Mucosa of descending colon (tissue), 3 donors: ENCODE measurements at regions not wholly inside any gene's neighbourhood (a gene's known extent, or its start where the extent isn't known, plus 50 kb on each side); places are given as distances from the start of the nearest gene placed in this dataset.

Source experiments
- ATAC-seq: fragments of 200-7000 bp; cut with Tn5 transposase; one replicate; pipeline ENCODE4 v1.9.1; 2020; ENCODE audit warnings: mild to moderate bottlenecking, moderate library complexity
- DNase-seq, 3 donors: peaks; one replicate each; pipeline ENCODE4 v3.0.0-alpha.2; 2020
- H3K36me3 ChIP-seq: fragments of 200-600 bp; one replicate; pipeline ENCODE4 v1.8.0; 2021; ENCODE audit warnings: low read depth, mild to moderate bottlenecking
- H3K4me1 ChIP-seq: fragments of 200-600 bp; one replicate; pipeline ENCODE4 v1.8.0; 2021; ENCODE audit warnings: low read depth, mild to moderate bottlenecking
- H3K4me3 ChIP-seq: fragments of 200-600 bp; one replicate; pipeline ENCODE4 v1.8.0; 2021; ENCODE audit warnings: mild to moderate bottlenecking
- H3K9me3 ChIP-seq: fragments of 200-600 bp; one replicate; pipeline ENCODE4 v1.8.0; 2021; ENCODE audit warnings: mild to moderate bottlenecking
- intact Hi-C, 2 donors: fragments of 100-400 bp; cut with DNase I in 1 of 2; cut with micrococcal nuclease in 1 of 2; formaldehyde crosslinking; loops; one replicate each; pipeline versions ENCODE4 v1.11.0 to v1.11.1; 2022; cut with DNase I, micrococcal nuclease
- TF ChIP-seq, protein P1 (sequence below): fragments of 200-600 bp; IDR thresholded peaks from one replicate; pipeline ENCODE4 v1.8.0; 2022; ENCODE audit warnings: antibody characterized with exemption, mild to moderate bottlenecking
- donor health status: DM: no; HTN: no; CAD: no; lungs with moderate emphysema.
- donor health status: DM: no; HTN: no; CAD: no.
- donor health status: DM: no; HTN: yes; CAD: no.

DNA sequence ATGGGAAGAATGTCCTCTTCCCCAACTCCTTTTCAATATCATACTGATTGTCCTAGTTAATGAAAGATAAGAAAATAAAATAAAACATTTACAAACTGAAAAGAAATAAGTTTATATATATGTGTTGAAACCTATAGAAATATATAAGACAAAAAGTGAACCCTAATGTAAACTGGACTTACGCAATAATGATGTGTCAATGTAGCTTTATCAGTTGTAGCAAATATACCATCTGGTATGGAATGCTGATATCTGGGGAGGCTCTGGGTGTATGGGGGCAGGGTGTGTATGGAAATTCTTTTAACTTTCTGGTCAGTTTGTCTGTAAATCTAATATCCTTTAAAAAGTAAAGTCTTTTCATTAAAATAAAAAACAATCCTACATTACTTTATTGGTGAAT, 603.9 kb downstream of the DMRTA1 start:
- no peaks in the 10 kb centered on the region for H3K9me3 ChIP-seq
- ATAC-seq = no peak
- intact Hi-C loops = no loop called here
- no peak overlapping the region for H3K4me3 ChIP-seq
- DNase-seq = no peak
- TF ChIP-seq, protein P1, sequence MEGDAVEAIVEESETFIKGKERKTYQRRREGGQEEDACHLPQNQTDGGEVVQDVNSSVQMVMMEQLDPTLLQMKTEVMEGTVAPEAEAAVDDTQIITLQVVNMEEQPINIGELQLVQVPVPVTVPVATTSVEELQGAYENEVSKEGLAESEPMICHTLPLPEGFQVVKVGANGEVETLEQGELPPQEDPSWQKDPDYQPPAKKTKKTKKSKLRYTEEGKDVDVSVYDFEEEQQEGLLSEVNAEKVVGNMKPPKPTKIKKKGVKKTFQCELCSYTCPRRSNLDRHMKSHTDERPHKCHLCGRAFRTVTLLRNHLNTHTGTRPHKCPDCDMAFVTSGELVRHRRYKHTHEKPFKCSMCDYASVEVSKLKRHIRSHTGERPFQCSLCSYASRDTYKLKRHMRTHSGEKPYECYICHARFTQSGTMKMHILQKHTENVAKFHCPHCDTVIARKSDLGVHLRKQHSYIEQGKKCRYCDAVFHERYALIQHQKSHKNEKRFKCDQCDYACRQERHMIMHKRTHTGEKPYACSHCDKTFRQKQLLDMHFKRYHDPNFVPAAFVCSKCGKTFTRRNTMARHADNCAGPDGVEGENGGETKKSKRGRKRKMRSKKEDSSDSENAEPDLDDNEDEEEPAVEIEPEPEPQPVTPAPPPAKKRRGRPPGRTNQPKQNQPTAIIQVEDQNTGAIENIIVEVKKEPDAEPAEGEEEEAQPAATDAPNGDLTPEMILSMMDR = no peak
- no peaks in the 10 kb centered on the region for H3K4me1 ChIP-seq
- no peaks in the 10 kb centered on the region for H3K36me3 ChIP-seq

DNA sequence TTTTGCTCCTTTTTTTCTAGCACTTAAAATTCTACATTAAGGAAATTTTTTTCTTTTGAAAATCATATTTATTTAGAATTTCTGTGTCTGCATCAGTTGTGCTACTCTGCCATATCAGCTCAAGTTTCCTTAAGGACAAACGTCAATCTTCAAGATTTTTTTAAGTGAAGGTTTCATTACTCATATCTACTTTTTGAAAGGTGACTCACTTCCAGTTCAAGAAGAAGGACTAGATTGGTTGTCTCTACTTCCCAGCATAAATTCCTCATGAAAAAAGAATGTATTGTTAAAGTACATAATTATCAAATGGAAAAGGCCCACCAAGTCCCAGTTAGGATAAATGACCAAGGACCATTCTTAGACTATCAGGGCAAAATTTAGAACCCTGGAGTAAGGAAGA, 626.5 kb downstream of the DMRTA1 start:
- Histone ChIP-seq H3K4me1 (no peaks in the 10 kb centered on the region), H3K36me3 (no peaks in the 10 kb centered on the region), H3K4me3 (no peak overlapping the region), H3K9me3 (no peaks in the 10 kb centered on the region)
- ATAC-seq (no peak), DNase-seq (no peak)
- TF ChIP-seq, protein P1 = no peak
- intact Hi-C loops = no loop called here

DNA sequence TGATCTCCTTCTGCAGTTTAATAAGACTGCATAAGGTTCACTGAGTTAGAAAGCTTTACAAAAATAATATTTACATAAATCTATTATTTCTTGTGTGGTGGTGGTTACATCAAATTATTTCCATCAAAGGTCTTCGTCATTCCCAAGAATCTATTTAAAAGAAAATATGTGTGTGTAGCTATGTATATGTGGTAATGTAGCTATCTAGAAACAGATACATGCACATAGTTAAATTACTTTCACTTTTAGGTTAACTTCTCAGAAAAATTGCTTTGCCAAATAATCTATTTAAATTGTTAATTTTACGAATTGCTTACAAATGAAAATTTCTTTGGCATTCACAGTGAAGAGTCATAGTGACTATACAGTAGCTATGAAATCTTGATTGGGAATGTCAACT, 633.2 kb downstream of the DMRTA1 start:
- H3K4me1 ChIP-seq = no peaks in the 10 kb centered on the region
- intact Hi-C loops = no loop called here
- H3K4me3 ChIP-seq = no peak overlapping the region
- H3K9me3 ChIP-seq = no peaks in the 10 kb centered on the region
- H3K36me3 ChIP-seq = no peaks in the 10 kb centered on the region
- no peak for DNase-seq
- ATAC-seq = no peak
- TF ChIP-seq, protein P1 = no peak

DNA sequence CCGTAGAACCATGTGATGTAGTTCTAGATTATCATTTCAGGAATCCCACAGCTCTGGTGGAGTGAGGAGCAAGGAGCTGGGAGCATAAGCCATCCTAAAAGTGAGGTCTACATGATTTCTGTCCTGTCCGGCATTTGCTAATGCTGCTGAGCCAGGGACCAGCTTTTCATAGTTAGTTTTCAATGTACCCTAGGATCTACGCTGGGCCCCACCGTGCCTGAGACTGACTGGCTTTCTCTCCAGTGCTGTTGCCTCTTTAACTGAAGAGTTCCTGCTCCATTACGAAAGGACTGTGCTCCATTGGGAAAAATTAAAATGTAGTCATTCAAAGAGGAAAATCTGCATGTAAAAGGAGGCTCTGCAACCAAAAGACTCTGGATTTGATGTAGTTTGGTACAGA, 634.8 kb downstream of the DMRTA1 start:
- intact Hi-C loops = no loop called here
- TF ChIP-seq, protein P1 = no peak
- Histone ChIP-seq H3K36me3 (no peaks in the 10 kb centered on the region), H3K4me3 (no peak overlapping the region), H3K9me3 (no peaks in the 10 kb centered on the region), H3K4me1 (no peaks in the 10 kb centered on the region)
- no peak for DNase-seq
- no peak for ATAC-seq

- H3K4me1 ChIP-seq = no peaks in the 10 kb centered on the region
- no peaks in the 10 kb centered on the region for H3K36me3 ChIP-seq
- H3K4me3 ChIP-seq = no peak overlapping the region
- TF ChIP-seq, protein P1 = no peak
- intact Hi-C loops = no loop called here
- ATAC-seq (no peak), DNase-seq (no peak)
- no peaks in the 10 kb centered on the region for H3K9me3 ChIP-seq
Observed at GRCh38 chr9:23088932-23089364, 642.3 kb downstream of the DMRTA1 start.

DNA sequence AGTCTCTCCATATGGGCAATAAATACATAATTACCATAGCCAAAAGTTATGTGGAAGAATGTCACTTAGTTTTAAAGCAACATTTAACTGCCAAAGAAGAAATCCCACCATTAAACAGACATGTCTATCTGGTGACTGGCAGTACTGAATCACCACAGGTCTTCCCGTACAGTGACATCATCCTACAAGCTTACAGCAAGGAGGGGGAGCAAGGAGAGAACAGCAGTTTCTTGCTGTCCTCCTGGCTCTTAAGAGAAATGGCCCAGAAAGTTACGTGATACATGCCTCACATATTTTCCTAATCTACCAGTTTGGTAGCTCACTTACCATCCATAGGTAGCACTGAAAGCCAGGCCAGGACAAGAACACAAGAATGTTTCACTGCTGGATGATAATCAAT, 671.0 kb downstream of the DMRTA1 start:
- H3K9me3 ChIP-seq = no peaks in the 10 kb centered on the region
- H3K4me1 ChIP-seq = no peaks in the 10 kb centered on the region

More for the DNA sequence above, 671.0 kb downstream of the DMRTA1 start:
- TF ChIP-seq, protein P1 = no peak
- Histone ChIP-seq H3K36me3 (no peaks in the 10 kb centered on the region), H3K4me3 (no peak overlapping the region)
- DNase-seq = no peak
- no peak for ATAC-seq
- intact Hi-C loops = no loop called here
